Small intestine (tissue), 7 donors: ENCODE measurements at regions not wholly inside any gene's neighbourhood (a gene's known extent, or its start where the extent isn't known, plus 50 kb on each side); places are given as distances from the start of the nearest gene placed in this dataset.
A peak's percentile ranks its signal among the peaks of the same experiment; 100 is the strongest.

Experiments used
- DNase-seq, 2 donors: peaks; one replicate each; pipeline versions ENCODE4 v3.0.0 to v3.0.0-alpha.2; 2013
- FAIRE-seq: peaks from 2 replicates; lab custom pipeline; 2012; peaks lifted over from hg19 to GRCh38; lab: Jason Lieb, UNC
- H3K27ac ChIP-seq, 3 donors: one replicate each; pipeline ENCODE4 v1.5.1; 2013; ENCODE audit warnings: low read length in 2 of 3, mild to moderate bottlenecking in 2 of 3, control low read depth in 1 of 3, inconsistent platforms in 1 of 3, low read depth in 1 of 3, moderate library complexity in 1 of 3
- H3K27me3 ChIP-seq, 3 donors: one replicate each; pipeline ENCODE4 v1.6.1; 2013; ENCODE audit warnings: low read length in 3 of 3, inconsistent platforms in 1 of 3; ENCODE audit not compliant: control insufficient read depth in 3 of 3, insufficient read depth in 3 of 3
- H3K36me3 ChIP-seq, 3 donors: one replicate each; pipeline ENCODE4 v1.6.1; 2013; ENCODE audit warnings: low read length in 3 of 3, inconsistent platforms in 1 of 3, low read depth in 1 of 3, mild to moderate bottlenecking in 1 of 3, moderate library complexity in 1 of 3; ENCODE audit not compliant: control insufficient read depth in 3 of 3, insufficient read depth in 2 of 3
- H3K4me1 ChIP-seq, 3 donors: one replicate each; pipeline ENCODE4 v1.6.1; 2013; ENCODE audit warnings: low read length in 2 of 3, inconsistent platforms in 1 of 3, low read depth in 1 of 3, mild to moderate bottlenecking in 1 of 3, moderate library complexity in 1 of 3; ENCODE audit not compliant: control insufficient read depth in 3 of 3, insufficient read depth in 2 of 3
- H3K4me3 ChIP-seq, 3 donors: one replicate each; pipeline ENCODE4 v1.5.1; 2013; ENCODE audit warnings: low read length in 3 of 3, control low read depth in 1 of 3, inconsistent platforms in 1 of 3, low read depth in 1 of 3, mild to moderate bottlenecking in 1 of 3, moderate library complexity in 1 of 3
- H3K9me3 ChIP-seq, 2 donors: one replicate each; pipeline ENCODE4 v1.6.1; 2013; ENCODE audit warnings: low read depth in 1 of 2, low read length in 1 of 2; ENCODE audit not compliant: control insufficient read depth in 2 of 2, insufficient read depth in 1 of 2
- WGBS, 3 donors: extraction: QIAGEN DNeasy Blood & Tissue Kit; methylation state at CpG; one replicate each; pipeline ENCODE4 v1.1.7; 2013; 5-methylcytosine and 5-hydroxymethylcytosine counted together
- donor health status: healthy with polysubstance abuse.
- donor health status: control.
- donor health status: control.
- donor health status: Bipolar disorder and iron deficiency.
- donor health status: healthy.

DNA sequence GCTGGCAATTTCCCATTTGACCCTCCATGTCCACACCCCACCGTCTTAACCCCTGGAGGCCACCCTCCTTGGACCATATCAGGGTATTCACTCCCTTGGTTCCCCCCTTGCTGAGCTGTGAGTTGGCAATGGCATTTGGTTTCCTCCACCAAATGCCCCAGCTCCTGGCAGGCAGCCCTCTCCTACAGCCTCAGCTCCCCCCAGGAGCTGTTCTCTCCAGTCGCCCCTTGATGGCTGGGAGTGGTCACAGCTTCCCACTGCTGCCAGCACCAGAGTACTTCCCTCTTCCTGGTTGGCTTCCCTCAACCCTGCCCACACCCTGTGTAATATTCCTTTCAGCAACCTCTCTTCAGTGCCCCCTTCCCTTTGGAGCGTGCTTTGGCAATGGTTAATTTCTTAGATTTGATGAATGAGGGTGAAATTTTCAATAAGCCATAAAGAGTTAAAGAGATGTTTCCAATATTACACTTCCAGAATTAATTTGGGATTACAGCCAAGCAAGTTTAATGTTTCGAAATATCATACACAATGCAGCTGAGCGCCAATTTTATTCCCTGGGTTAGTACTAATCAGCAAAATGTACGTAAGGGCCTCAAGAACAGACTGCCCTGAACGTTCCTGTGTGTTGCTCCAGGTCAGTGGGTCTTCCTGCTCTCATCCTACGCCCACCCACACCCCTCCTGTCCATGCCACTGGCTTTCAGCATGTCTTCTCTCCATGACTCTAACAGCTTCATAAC, 207.1 kb upstream of the NFE2L3 start:
- WGBS, 3 donors: 26 to 44% (median 40%) methylated on average over 8 of the region's 8 CpGs

DNA sequence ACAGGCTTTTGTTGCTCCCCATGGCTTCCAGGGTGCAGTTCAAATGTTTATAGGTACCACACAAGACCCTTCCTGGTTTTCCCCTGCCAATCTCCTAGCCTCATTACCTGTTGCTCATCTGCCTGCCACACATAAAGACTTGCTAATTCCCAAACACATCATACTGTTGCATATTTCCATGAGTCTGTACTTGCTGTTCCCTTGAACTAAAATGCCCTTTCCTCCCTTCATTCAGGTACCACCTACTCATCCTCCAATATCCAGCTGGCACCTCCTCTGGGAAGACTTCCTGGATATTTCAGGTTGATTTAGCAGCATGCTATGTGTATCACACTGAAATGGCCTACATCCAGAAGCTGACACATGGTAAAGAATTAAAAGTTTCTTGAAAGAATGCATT, 206.4 kb upstream of the NFE2L3 start:
- Histone ChIP-seq H3K27ac (peak overlapping the region in 1 of 3 donors; percentile 13), H3K27me3 (no peaks in the 10 kb centered on the region), H3K4me1 (peaks cover 0 to 10% (median 3%) of the 10 kb centered on the region in 3 donors), H3K9me3 (no peaks in the 10 kb centered on the region), H3K36me3 (no peaks in the 10 kb centered on the region), H3K4me3 (no peak overlapping the region)
- DNase-seq (no peak), FAIRE-seq (no peak)

More for the DNA sequence above, 207.1 kb upstream of the NFE2L3 start:
- no peak overlapping the region for H3K4me3 ChIP-seq
- no peaks in the 10 kb centered on the region for H3K9me3 ChIP-seq
- H3K36me3 ChIP-seq: no peaks in the 10 kb centered on the region
- H3K4me1 ChIP-seq: peaks cover 0 to 10% (median 3%) of the 10 kb centered on the region in 3 donors
- no peak overlapping the region for H3K27ac ChIP-seq
- no peak for FAIRE-seq
- H3K27me3 ChIP-seq: no peaks in the 10 kb centered on the region
- peak in 1 of 2 donors; percentile 51 for DNase-seq

DNA sequence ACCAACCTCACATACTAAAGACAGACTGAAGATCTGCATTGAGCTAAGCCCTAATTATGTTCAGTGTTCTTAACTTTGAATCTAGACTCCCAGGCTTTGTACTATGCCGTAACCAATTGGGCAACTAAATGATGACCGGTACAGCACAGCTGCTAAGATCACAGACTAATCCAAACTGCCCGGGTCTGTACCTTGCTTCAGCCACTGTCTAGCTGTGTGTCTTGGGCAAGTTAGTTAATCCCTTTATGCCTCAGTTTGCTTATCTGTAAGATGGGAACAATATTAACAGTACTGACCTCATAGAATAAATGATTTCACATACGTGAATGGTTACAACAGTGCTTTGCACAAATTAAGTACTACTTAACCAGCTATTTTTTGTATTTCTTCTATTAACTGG, 205.8 kb upstream of the NFE2L3 start:
- no peak for FAIRE-seq
- Histone ChIP-seq H3K27me3 (no peaks in the 10 kb centered on the region), H3K9me3 (no peaks in the 10 kb centered on the region), H3K4me3 (no peak overlapping the region), H3K27ac (peak overlapping the region in 1 of 3 donors; percentile 28), H3K36me3 (no peaks in the 10 kb centered on the region), H3K4me1 (peaks cover 0 to 10% (median 3%) of the 10 kb centered on the region in 3 donors)
- DNase-seq: no peak
- WGBS, 3 donors: 82 to 91% (median 90%) methylated on average over 4 of the region's 4 CpGs

DNA sequence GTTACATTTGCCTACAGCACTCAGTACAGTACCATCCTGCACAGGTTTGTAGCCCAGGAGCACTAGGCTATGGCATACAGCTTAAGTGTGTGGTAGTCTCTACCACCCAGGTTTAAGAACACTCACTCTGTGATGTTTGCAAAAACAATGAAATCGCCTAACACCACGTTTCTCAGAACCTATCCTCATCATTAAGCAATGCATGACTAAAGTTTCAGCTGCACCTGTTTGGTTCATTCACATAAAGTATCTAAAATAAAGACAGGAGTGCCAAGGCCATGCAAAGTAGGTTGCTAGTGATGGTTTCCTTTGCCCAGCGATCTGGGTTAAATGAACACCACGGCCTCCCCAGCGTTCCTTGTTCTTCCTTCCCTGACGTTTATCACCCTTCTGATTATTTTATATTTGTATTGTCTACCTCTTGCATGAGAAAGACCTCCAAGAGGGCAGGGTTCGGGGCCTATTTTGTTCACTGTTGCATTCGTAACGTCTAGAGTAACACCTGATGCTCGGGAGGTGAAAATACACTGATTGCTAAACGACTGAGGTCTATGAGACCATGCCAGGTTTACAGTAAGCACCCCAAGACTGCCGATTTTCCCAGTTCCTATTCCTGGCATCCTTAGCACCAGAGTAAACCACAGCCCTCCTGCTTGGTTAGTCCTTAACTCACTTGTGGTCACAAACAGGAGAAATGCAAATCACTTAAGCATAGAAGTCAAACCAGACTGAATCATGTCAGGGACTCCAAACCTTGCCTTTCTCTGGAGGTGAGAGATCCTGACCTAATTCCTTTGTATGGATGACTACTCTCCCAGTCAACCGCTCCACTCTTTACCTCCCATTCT, 204.1 kb upstream of the NFE2L3 start:
- peaks cover 0 to 18% (median 3%) of the 10 kb centered on the region in 3 donors for H3K4me1 ChIP-seq
- H3K36me3 ChIP-seq: no peaks in the 10 kb centered on the region
- no peak for FAIRE-seq
- no peaks in the 10 kb centered on the region for H3K9me3 ChIP-seq
- H3K27ac ChIP-seq: peak overlapping the region in 1 of 3 donors; percentile 66
- WGBS, 3 donors: 31 to 63% (median 46%) methylated on average over 13 of the region's 13 CpGs
- no peak overlapping the region for H3K4me3 ChIP-seq
- H3K27me3 ChIP-seq: no peaks in the 10 kb centered on the region
- no peak for DNase-seq

DNA sequence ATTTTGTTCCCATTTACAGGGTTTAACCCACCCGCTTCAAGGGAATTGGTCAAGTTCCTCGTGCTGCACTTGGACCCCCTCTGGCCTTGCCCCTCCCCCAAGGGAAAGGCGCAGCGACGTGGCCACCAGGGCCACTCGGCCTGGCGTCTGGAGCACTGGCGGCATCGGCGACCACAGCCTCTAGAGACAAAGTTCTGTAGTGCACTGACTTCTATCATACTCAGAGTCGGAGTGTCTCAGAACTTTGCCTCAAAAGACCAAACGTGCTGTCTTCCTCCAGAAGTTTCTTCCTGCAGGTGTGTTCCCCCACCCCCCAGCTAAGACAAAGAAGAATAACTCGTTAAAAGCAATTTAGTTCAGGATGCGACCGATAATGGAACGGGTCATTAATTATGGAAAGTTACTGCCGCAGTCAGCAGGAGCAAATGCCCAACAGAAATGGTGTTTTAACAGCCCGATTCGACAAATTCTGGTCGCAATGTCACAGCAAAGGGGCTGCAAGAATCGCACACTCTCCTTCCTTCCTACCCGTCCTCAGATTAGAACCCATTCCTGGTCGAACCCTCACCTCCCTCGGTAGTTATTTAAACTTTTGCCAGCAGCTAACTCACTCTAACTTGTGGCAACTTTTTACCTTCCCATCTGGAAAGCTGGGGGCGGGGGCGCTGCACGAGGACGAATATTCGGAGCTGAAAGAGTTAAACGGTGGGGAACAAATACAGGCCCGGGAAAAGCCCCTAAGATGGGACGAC, 202.1 kb upstream of the NFE2L3 start:
- FAIRE-seq: no peak
- Histone ChIP-seq H3K4me1 (peaks cover 0 to 18% (median 3%) of the 10 kb centered on the region in 3 donors), H3K9me3 (no peaks in the 10 kb centered on the region), H3K27ac (peak overlapping the region; percentile 43 to 89 (median 72)), H3K4me3 (peak overlapping the region; percentile 60 to 73 (median 63)), H3K36me3 (no peaks in the 10 kb centered on the region), H3K27me3 (no peaks in the 10 kb centered on the region)
- DNase-seq: peak; percentile 35 to 67
- 4 to 11% (median 8%) methylated on average over 32 of the region's 32 CpGs for WGBS, 3 donors

DNA sequence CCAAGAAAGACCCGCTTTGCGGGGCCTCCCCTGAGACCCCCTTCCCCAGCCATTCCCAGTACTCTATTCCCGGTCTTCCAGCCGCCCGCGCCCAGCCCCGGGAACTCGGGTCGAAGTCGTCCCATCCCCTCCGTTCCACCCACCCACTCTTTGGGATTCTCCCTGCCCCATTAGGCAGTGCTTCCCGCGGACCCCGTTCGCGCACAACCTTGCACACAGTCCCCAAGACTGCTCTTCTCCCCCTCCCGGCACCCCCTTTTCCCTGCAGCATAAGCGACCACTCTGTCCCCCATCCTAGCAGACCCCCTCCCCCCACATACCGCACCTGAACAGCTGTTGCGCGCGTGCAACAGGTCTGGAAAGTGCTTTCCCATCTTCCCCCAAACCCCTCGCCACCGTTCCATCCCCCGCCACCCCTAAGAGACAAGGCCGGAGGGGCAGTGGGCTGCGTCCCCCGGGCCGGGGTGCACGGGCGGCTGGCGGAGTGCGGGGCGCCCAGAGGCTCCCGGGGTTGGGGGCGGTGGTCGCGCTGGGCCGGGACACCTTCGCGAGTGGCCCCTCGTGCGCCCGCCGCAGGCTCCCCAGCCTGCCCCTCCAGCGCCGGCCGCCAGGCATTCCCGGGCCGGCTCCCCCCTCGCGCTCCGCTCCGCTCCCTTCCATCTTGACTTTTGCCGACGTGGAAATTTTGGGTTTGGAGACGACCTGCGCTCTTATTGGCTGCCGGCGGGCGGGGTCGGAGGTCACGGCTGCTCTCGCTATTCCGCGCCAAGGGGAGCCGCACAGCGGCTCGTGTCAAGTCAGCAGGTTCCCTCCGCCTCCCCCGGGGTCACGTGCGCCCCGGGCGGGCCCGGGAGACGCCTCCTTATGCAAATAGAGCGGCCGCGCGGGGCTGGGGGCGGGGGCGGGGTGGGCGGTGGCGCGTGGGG, 201.2 kb upstream of the NFE2L3 start:
- Histone ChIP-seq H3K27ac (peak overlapping the region; percentile 43 to 89 (median 72)), H3K4me3 (peak overlapping the region; percentile 60 to 73 (median 63)), H3K36me3 (no peaks in the 10 kb centered on the region), H3K4me1 (peaks cover 0 to 18% (median 3%) of the 10 kb centered on the region in 3 donors), H3K9me3 (no peaks in the 10 kb centered on the region), H3K27me3 (no peaks in the 10 kb centered on the region)
- DNase-seq (peak; percentile 95), FAIRE-seq (no peak)
- 1 to 2% (median 1%) methylated on average over 56 to 86 of the region's 86 CpGs for WGBS, 3 donors

DNA sequence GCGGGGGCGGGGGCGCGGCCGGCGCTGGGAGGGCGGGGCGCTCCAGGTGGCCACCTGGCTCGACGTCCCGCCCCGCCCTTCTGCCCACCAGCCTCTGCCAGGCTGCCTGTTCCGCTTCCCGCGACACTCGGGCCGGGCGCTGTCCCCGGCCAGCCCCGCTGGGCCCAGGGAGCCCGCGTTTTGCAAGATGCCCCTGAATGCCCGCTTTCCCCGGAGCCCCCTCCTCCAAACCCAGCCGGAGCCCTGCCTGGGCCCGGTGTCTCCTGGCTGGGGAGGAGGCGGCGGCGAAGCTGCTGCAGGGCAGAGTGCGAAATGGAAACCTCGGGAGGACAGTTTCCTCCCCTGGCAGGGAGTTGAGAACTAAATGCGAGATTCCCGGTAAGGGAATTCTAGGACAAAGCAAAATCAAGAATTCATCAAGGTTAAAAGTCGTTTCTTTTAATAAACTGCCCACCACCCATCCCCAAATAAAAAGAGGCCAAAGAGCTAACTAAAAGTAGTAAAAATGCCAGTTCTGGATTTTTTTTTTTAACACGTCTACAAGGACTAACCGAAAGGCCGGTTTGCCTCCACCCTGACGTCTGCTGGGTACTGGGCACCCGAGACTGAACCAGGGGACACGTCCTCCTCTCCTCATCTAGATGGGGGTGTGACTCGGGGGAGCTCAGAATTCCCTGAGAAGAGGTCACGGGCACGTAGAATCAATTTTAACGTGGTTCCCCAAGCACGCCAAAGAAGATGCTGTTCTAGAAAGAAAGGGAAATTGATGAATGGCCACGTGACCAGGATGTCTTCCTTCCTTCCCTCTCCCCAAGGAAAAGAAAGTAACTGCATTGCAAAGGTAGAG, 200.4 kb upstream of the NFE2L3 start:
- Histone ChIP-seq H3K4me1 (peaks cover 0 to 18% (median 3%) of the 10 kb centered on the region in 3 donors), H3K27me3 (no peaks in the 10 kb centered on the region), H3K36me3 (no peaks in the 10 kb centered on the region), H3K27ac (peak overlapping the region; percentile 84 to 87 (median 86)), H3K9me3 (no peaks in the 10 kb centered on the region), H3K4me3 (peak overlapping the region; percentile 60 to 73 (median 63))
- peak; percentile 57 to 58 for DNase-seq
- WGBS, 3 donors: 2 to 7% (median 6%) methylated on average over 34 to 46 of the region's 46 CpGs
- FAIRE-seq: no peak
